Fibroblast of lung (primary cell): ENCODE measurements at regions not wholly inside any gene's neighbourhood (a gene's known extent, or its start where the extent isn't known, plus 50 kb on each side); places are given as distances from the start of the nearest gene placed in this dataset.

Experiments
- DNase-seq, 2 donors: peaks; one replicate each; pipeline versions ENCODE4 v3.0.0 to v3.0.0-alpha.2; 2010; ENCODE audit warnings: low read depth in 2 of 2
- H2AFZ ChIP-seq: 2 replicates; pipeline ENCODE4 v1.5.1; 2012; ENCODE audit warnings: low read length, control low read depth, inconsistent platforms
- H3K27ac ChIP-seq: 2 replicates; pipeline ENCODE4 v1.5.1; 2011; ENCODE audit warnings: low read length, control low read depth; ENCODE audit not compliant: insufficient read depth
- H3K27me3 ChIP-seq: 2 replicates; pipeline ENCODE4 v1.5.1; 2011; ENCODE audit warnings: mild to moderate bottlenecking, low read length; ENCODE audit not compliant: control insufficient read depth, insufficient read depth
- H3K36me3 ChIP-seq: 2 replicates; pipeline ENCODE4 v1.5.1; 2011; ENCODE audit warnings: low read length; ENCODE audit not compliant: control insufficient read depth, insufficient read depth
- H3K4me1 ChIP-seq: 2 replicates; pipeline ENCODE4 v1.5.1; 2011; ENCODE audit warnings: low read length; ENCODE audit not compliant: control insufficient read depth, insufficient read depth; ENCODE audit errors: extremely low read depth
- H3K4me2 ChIP-seq: 2 replicates; pipeline ENCODE4 v1.5.1; 2011; ENCODE audit warnings: low read length, control low read depth; ENCODE audit not compliant: insufficient read depth; ENCODE audit errors: extremely low read depth
- H3K4me3 ChIP-seq, 4 experiments: fragments of 200-600 bp in 1 of 4; sonication (generic) in 1 of 4; replicated peaks in 1 of 4; 2 replicates each; pipeline ENCODE4 v1.5.1; 2011 to 2016; ENCODE audit warnings: low read length in 4 of 4, low read depth in 3 of 4, mild to moderate bottlenecking in 3 of 4, control low read depth in 2 of 4, inconsistent platforms in 1 of 4, mixed read lengths in 1 of 4; ENCODE audit not compliant: insufficient read depth in 1 of 4; ENCODE audit errors: control extremely low read depth in 1 of 4
- H3K79me2 ChIP-seq: 2 replicates; pipeline ENCODE4 v1.5.1; 2012; ENCODE audit warnings: mild to moderate bottlenecking, low read length, inconsistent platforms; ENCODE audit not compliant: control insufficient read depth, insufficient read depth
- H3K9ac ChIP-seq: 2 replicates; pipeline ENCODE4 v1.5.1; 2011; ENCODE audit warnings: mild to moderate bottlenecking, low read length, control low read depth; ENCODE audit not compliant: insufficient read depth
- H3K9me3 ChIP-seq: 2 replicates; pipeline ENCODE4 v1.5.1; 2012; ENCODE audit warnings: low read depth, low read length; ENCODE audit not compliant: control insufficient read depth, insufficient read depth
- H4K20me1 ChIP-seq: 2 replicates; pipeline ENCODE4 v1.5.1; 2011; ENCODE audit warnings: low read length; ENCODE audit not compliant: control insufficient read depth, insufficient read depth; ENCODE audit errors: extremely low read depth
- CTCF ChIP-seq, 2 donors: IDR thresholded peaks in 1 of 2; conservative IDR thresholded peaks in 1 of 2; 1 replicate in 1 of 2; 2 replicates in 1 of 2; pipeline ENCODE4 v1.5.1; 2011 to 2012; ENCODE audit warnings: low read length in 2 of 2, control low read depth in 1 of 2, inconsistent platforms in 1 of 2, low read depth in 1 of 2, mild to moderate bottlenecking in 1 of 2
- EZH2 ChIP-seq: IDR thresholded peaks from 2 replicates; pipeline ENCODE4 v1.5.1; 2012; ENCODE audit warnings: low read length, control low read depth, mild to moderate bottlenecking; ENCODE audit errors: missing control alignments

DNA sequence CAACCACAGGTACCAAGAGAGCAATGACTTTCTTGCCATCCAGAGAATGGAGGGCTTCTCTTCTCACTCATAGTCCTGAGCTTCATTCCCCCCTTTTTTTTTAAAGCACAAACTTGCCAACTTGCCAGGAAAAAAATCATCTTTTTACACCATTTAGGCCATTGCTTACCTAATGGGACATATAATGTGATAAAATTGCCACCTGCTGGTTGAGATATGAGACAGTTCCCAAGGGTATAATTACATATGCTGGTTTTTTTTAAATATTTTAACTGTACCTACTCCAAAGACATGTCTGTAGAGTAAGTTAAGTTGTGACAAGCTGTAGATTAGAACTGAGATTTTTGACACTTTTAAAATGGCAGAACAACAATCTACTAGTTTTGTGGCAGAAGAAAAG lies 519.1 kb upstream of the SEL1L start:
- H3K9ac ChIP-seq: no peak overlapping the region
- no peaks in the 10 kb centered on the region for H3K27me3 ChIP-seq
- no peak for TF ChIP-seq CTCF (conservative IDR thresholded peaks at IDR 0.05 in 1 of 2, IDR thresholded peaks at IDR 0.05 in 1 of 2; ENCODE audit: low read depth in 1 of 2, low read length in 2 of 2)
- no peak for TF ChIP-seq EZH2
- H3K79me2 ChIP-seq: no peaks in the 10 kb centered on the region
- DNase-seq: no peak
- H3K4me2 ChIP-seq: no peak overlapping the region
- no peaks in the 10 kb centered on the region for H3K4me1 ChIP-seq
- H3K27ac ChIP-seq: no peak overlapping the region
- no peaks in the 10 kb centered on the region for H3K9me3 ChIP-seq
- no peaks in the 10 kb centered on the region for H3K36me3 ChIP-seq
- no peak overlapping the region for H2AFZ ChIP-seq
- no peak overlapping the region for H3K4me3 ChIP-seq
- no peaks in the 10 kb centered on the region for H4K20me1 ChIP-seq

DNA sequence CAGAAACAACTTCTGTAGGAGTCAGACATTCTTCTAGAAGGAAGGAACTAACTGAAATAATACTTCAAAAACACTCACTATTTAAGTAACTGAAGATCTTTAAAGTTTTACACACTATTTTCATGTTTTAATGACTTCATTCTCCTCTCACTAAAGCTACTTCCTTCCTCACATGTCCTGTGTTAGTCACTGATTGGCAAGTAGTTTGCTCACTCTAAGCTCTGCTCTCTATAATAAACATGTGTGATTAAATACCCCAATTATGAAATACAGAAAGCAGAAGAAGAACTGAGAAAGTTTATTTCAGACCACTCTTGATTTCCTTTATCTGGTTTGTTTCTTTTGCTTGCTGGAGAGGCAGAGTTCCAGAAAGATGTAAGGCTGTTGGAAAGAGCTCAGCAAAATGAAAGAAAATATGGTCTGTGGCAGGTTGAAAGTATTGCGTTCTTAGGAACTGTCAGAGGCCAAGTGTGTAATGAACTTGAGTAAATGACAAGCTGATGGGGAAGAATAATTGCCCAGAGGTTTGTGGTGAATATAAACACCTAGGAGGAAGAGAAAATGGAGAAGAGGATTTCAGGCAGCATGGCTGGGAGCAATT lies 522.0 kb upstream of the SEL1L start:
- H2AFZ ChIP-seq: no peak overlapping the region
- H3K9me3 ChIP-seq: no peaks in the 10 kb centered on the region
- H3K4me2 ChIP-seq: no peak overlapping the region
- TF ChIP-seq EZH2 (no peak), CTCF (conservative IDR thresholded peaks at IDR 0.05 in 1 of 2, IDR thresholded peaks at IDR 0.05 in 1 of 2; ENCODE audit: low read depth in 1 of 2, low read length in 2 of 2) (no peak)
- H3K4me1 ChIP-seq: no peaks in the 10 kb centered on the region
- H3K27me3 ChIP-seq: no peaks in the 10 kb centered on the region
- H3K4me3 ChIP-seq: no peak overlapping the region
- no peak overlapping the region for H3K27ac ChIP-seq
- no peak overlapping the region for H3K9ac ChIP-seq
- H3K36me3 ChIP-seq: no peaks in the 10 kb centered on the region
- no peak for DNase-seq
- no peaks in the 10 kb centered on the region for H4K20me1 ChIP-seq
- H3K79me2 ChIP-seq: no peaks in the 10 kb centered on the region

DNA sequence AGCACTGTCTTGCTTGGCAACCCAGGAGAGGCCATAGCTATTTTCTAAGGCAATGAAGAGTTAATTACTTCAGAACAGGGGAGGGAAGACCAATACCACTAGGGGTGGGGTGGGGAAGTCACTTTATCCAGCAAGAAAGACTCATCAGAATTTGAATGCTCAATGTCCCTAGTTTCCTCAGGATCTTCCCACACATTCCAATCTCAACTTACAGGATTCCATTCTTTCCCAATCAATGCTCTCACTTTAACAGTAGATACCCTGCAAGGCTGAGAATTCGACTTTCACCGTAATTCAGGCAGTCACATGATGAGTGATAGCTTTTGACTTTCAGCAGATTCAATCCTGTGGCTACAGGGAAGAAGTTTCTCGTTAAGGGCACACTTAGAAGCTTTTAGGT lies 526.6 kb upstream of the SEL1L start:
- TF ChIP-seq EZH2: no peak
- no peak for TF ChIP-seq CTCF (conservative IDR thresholded peaks at IDR 0.05 in 1 of 2, IDR thresholded peaks at IDR 0.05 in 1 of 2; ENCODE audit: low read depth in 1 of 2, low read length in 2 of 2)
- no peaks in the 10 kb centered on the region for H3K79me2 ChIP-seq
- no peak overlapping the region for H2AFZ ChIP-seq
- H3K27ac ChIP-seq: no peak overlapping the region
- H3K9me3 ChIP-seq: no peaks in the 10 kb centered on the region
- no peaks in the 10 kb centered on the region for H4K20me1 ChIP-seq
- H3K4me3 ChIP-seq: no peak overlapping the region
- no peak for DNase-seq
- H3K27me3 ChIP-seq: no peaks in the 10 kb centered on the region
- H3K4me1 ChIP-seq: no peaks in the 10 kb centered on the region
- no peaks in the 10 kb centered on the region for H3K36me3 ChIP-seq
- H3K9ac ChIP-seq: no peak overlapping the region
- no peak overlapping the region for H3K4me2 ChIP-seq
